ENCODE measurements at regions not wholly inside any gene's neighbourhood (a gene's known extent, or its start where the extent isn't known, plus 50 kb on each side); places are given as distances from the start of the nearest gene placed in this dataset.

DNA sequence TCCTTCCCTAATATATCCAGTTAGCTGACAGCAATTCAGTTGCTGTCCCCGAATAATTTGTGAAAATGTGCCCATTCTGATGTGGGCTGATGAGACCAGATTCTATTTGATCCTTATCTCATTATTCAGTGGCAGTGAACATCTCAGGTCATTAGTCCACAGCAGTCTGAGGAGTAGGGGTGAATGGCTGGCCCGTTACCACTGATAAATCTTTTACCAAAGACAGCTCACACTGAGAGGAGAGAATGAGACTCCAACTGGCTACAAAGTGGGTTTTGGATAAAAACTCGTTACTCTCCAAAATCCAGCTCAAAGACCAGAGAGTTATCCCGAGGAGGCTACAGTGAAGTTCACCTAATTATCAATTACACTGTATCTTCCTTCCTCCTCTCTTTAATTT is 189.7 kb downstream of the TUSC7 start:
- ChIA-PET CTCF (no interaction called here), POLR2A (no interaction called here)
- no peak for TF ChIP-seq FOXK2 (IDR thresholded peaks at IDR 0.05)
- no peak for TF ChIP-seq ARNT (IDR thresholded peaks at IDR 0.05)
- TF ChIP-seq CTBP1 (IDR thresholded peaks at IDR 0.05; ENCODE audit: borderline replicate concordance) = no peak
- no peak for TF ChIP-seq SP1 (IDR thresholded peaks at IDR 0.05)
- no peak for TF ChIP-seq SUZ12 (IDR thresholded peaks at IDR 0.05)
- TF ChIP-seq TARDBP (IDR thresholded peaks at IDR 0.05) = no peak
- no peak for TF ChIP-seq L3MBTL2 (conservative IDR thresholded peaks at IDR 0.05)
- no peak for TF ChIP-seq LEF1 (IDR thresholded peaks at IDR 0.05; ENCODE audit: borderline replicate concordance)
- TF ChIP-seq BHLHE40 (IDR thresholded peaks at IDR 0.05; ENCODE audit: borderline replicate concordance) = no peak
- no peak for TF ChIP-seq FOXA1 (IDR thresholded peaks at IDR 0.05)
- TF ChIP-seq ZNF384 (IDR thresholded peaks at IDR 0.05) = no peak
- no peak for TF ChIP-seq PKNOX1 (IDR thresholded peaks at IDR 0.05)
- no peak for TF ChIP-seq HDGF (IDR thresholded peaks at IDR 0.05; ENCODE audit: borderline replicate concordance)
- no peak for TF ChIP-seq FOXM1 (IDR thresholded peaks at IDR 0.05; ENCODE audit: borderline replicate concordance)
- TF ChIP-seq NFRKB (IDR thresholded peaks at IDR 0.05) = no peak
- no peak for TF ChIP-seq ELF4 (IDR thresholded peaks at IDR 0.05)
- DNase-seq (ENCODE audit: extremely low spot score) = no peak

GRCh38 chr3:116905334-116905733 is 195.8 kb downstream of the TUSC7 start:
- DNase-seq (ENCODE audit: extremely low spot score) = no peak
- no peak for TF ChIP-seq ARNT (IDR thresholded peaks at IDR 0.05)
- no peak for TF ChIP-seq NFRKB (IDR thresholded peaks at IDR 0.05)
- POLR2A ChIA-PET = no interaction called here
- CTCF ChIA-PET = no interaction called here

DNA sequence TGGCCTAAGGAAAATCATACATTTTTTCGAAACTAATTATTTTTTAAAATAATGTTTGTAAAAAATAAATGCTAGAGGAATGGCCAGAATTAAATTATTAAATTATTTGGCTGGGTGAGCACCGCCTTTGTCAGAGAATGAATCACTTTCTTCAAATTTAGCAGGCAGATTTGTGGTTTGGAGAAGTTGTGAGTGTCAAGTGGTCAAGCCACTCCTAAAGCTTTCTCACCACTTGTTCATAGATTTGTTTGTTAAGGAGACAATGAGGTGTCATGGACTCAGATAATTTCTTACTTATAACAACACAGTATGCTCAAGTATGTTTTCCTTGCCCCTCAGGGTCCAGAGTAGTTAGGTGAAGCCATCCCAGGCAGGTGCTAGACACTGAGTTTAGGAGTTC is 196.2 kb downstream of the TUSC7 start:
- no peak for TF ChIP-seq ZNF384 (IDR thresholded peaks at IDR 0.05)
- no peak for TF ChIP-seq ELF4 (IDR thresholded peaks at IDR 0.05)
- TF ChIP-seq BHLHE40 (IDR thresholded peaks at IDR 0.05; ENCODE audit: borderline replicate concordance) = no peak
- no peak for TF ChIP-seq CTBP1 (IDR thresholded peaks at IDR 0.05; ENCODE audit: borderline replicate concordance)
- no peak for TF ChIP-seq ARNT (IDR thresholded peaks at IDR 0.05)
- no peak for TF ChIP-seq LEF1 (IDR thresholded peaks at IDR 0.05; ENCODE audit: borderline replicate concordance)
- TF ChIP-seq HDGF (IDR thresholded peaks at IDR 0.05; ENCODE audit: borderline replicate concordance) = no peak
- TF ChIP-seq SP1 (IDR thresholded peaks at IDR 0.05) = no peak
- no peak for TF ChIP-seq PKNOX1 (IDR thresholded peaks at IDR 0.05)
- no peak for TF ChIP-seq FOXM1 (IDR thresholded peaks at IDR 0.05; ENCODE audit: borderline replicate concordance)
- TF ChIP-seq TARDBP (IDR thresholded peaks at IDR 0.05) = no peak
- no peak for TF ChIP-seq SUZ12 (IDR thresholded peaks at IDR 0.05)
- no peak for TF ChIP-seq L3MBTL2 (conservative IDR thresholded peaks at IDR 0.05)
- no peak for TF ChIP-seq FOXK2 (IDR thresholded peaks at IDR 0.05)
- ChIA-PET POLR2A (no interaction called here), CTCF (no interaction called here)
- no peak for DNase-seq (ENCODE audit: extremely low spot score)

GRCh38 chr3:116912116-116912515 is 202.5 kb downstream of the TUSC7 start:
- CTCF ChIA-PET = no interaction called here
- POLR2A ChIA-PET = no interaction called here

GRCh38 chr3:116914004-116914403 is 204.4 kb downstream of the TUSC7 start:
- POLR2A ChIA-PET = no interaction called here
- no peak for DNase-seq (ENCODE audit: extremely low spot score)
- CTCF ChIA-PET = no interaction called here
- no peak for TF ChIP-seq CTBP1 (IDR thresholded peaks at IDR 0.05; ENCODE audit: borderline replicate concordance)
- TF ChIP-seq PKNOX1 (IDR thresholded peaks at IDR 0.05) = no peak
- TF ChIP-seq SP1 (IDR thresholded peaks at IDR 0.05) = no peak
- no peak for TF ChIP-seq HDGF (IDR thresholded peaks at IDR 0.05; ENCODE audit: borderline replicate concordance)
- TF ChIP-seq BHLHE40 (IDR thresholded peaks at IDR 0.05; ENCODE audit: borderline replicate concordance) = no peak
- no peak for TF ChIP-seq NFRKB (IDR thresholded peaks at IDR 0.05)
- TF ChIP-seq ELF4 (IDR thresholded peaks at IDR 0.05) = no peak
- TF ChIP-seq FOXK2 (IDR thresholded peaks at IDR 0.05) = no peak
- TF ChIP-seq FOXM1 (IDR thresholded peaks at IDR 0.05; ENCODE audit: borderline replicate concordance) = no peak

More at GRCh38 chr3:116912116-116912515, 202.5 kb downstream of the TUSC7 start:
- no peak for TF ChIP-seq FOXK2 (IDR thresholded peaks at IDR 0.05)
- TF ChIP-seq FOXM1 (IDR thresholded peaks at IDR 0.05; ENCODE audit: borderline replicate concordance) = no peak
- no peak for TF ChIP-seq FOXA1 (IDR thresholded peaks at IDR 0.05)
- no peak for TF ChIP-seq BHLHE40 (IDR thresholded peaks at IDR 0.05; ENCODE audit: borderline replicate concordance)
- no peak for TF ChIP-seq NFRKB (IDR thresholded peaks at IDR 0.05)
- TF ChIP-seq ARNT (IDR thresholded peaks at IDR 0.05) = no peak
- TF ChIP-seq HDGF (IDR thresholded peaks at IDR 0.05; ENCODE audit: borderline replicate concordance) = no peak
- no peak for TF ChIP-seq ELF4 (IDR thresholded peaks at IDR 0.05)
- no peak for DNase-seq (ENCODE audit: extremely low spot score)

- POLR2A ChIA-PET = no interaction called here
- CTCF ChIA-PET = no interaction called here
- TF ChIP-seq FOXM1 (IDR thresholded peaks at IDR 0.05; ENCODE audit: borderline replicate concordance) (no peak), TARDBP (IDR thresholded peaks at IDR 0.05) (no peak), SUZ12 (IDR thresholded peaks at IDR 0.05) (no peak), ELF4 (IDR thresholded peaks at IDR 0.05) (no peak), PKNOX1 (IDR thresholded peaks at IDR 0.05) (no peak), SP1 (IDR thresholded peaks at IDR 0.05) (no peak), FOXK2 (IDR thresholded peaks at IDR 0.05) (no peak), L3MBTL2 (conservative IDR thresholded peaks at IDR 0.05) (no peak), LEF1 (IDR thresholded peaks at IDR 0.05; ENCODE audit: borderline replicate concordance) (no peak), ZNF384 (IDR thresholded peaks at IDR 0.05) (no peak), FOXA1 (IDR thresholded peaks at IDR 0.05) (no peak), ARNT (IDR thresholded peaks at IDR 0.05) (no peak), NFRKB (IDR thresholded peaks at IDR 0.05) (no peak), BHLHE40 (IDR thresholded peaks at IDR 0.05; ENCODE audit: borderline replicate concordance) (no peak), HDGF (IDR thresholded peaks at IDR 0.05; ENCODE audit: borderline replicate concordance) (no peak), CTBP1 (IDR thresholded peaks at IDR 0.05; ENCODE audit: borderline replicate concordance) (no peak)
Measured at GRCh38 chr3:116916836-116917235, 207.3 kb downstream of the TUSC7 start.

More at GRCh38 chr3:116916836-116917235, 207.3 kb downstream of the TUSC7 start:
- DNase-seq (ENCODE audit: extremely low spot score) = no peak
